Trophoblast cell (in vitro differentiated cells and primary cell): ENCODE measurements at regions not wholly inside any gene's neighbourhood (a gene's known extent, or its start where the extent isn't known, plus 50 kb on each side); places are given as distances from the start of the nearest gene placed in this dataset.

Experiments
- DNase-seq, 2 donors: peaks; one replicate each; pipeline ENCODE4 v3.0.0-alpha.2; 2016
- H2AFZ ChIP-seq: 2 replicates; pipeline ENCODE4 v1.6.1; 2013; ENCODE audit warnings: low read length, moderate library complexity, mild to moderate bottlenecking; ENCODE audit not compliant: insufficient read depth, poor library complexity
- H2AK5ac ChIP-seq: 2 replicates; pipeline ENCODE4 v1.6.1; 2013; ENCODE audit warnings: mild to moderate bottlenecking, low read length
- H2BK120ac ChIP-seq: 2 replicates; pipeline ENCODE4 v1.6.1; 2013; ENCODE audit warnings: low read length, mild to moderate bottlenecking, moderate library complexity; ENCODE audit not compliant: insufficient read depth, poor library complexity
- H2BK12ac ChIP-seq: 2 replicates; pipeline ENCODE4 v1.6.1; 2013; ENCODE audit warnings: mild to moderate bottlenecking, low read length, moderate library complexity
- H2BK5ac ChIP-seq: 2 replicates; pipeline ENCODE4 v1.6.1; 2013; ENCODE audit warnings: low read length, low read depth, moderate library complexity, mild to moderate bottlenecking; ENCODE audit not compliant: poor library complexity
- H3K14ac ChIP-seq: 2 replicates; pipeline ENCODE4 v1.6.1; 2013; ENCODE audit warnings: mild to moderate bottlenecking, low read length
- H3K18ac ChIP-seq: 2 replicates; pipeline ENCODE4 v1.6.1; 2013; ENCODE audit warnings: mild to moderate bottlenecking, low read length
- H3K23ac ChIP-seq: 2 replicates; pipeline ENCODE4 v1.6.1; 2013; ENCODE audit warnings: low read length
- H3K27ac ChIP-seq: 2 replicates; pipeline ENCODE4 v1.5.1; 2013; ENCODE audit warnings: low read depth, mild to moderate bottlenecking, inconsistent platforms, low read length, moderate library complexity
- H3K27me3 ChIP-seq: 2 replicates; pipeline ENCODE4 v1.6.1; 2013; ENCODE audit warnings: inconsistent platforms, mild to moderate bottlenecking, low read length, moderate library complexity; ENCODE audit not compliant: insufficient read depth
- H3K36me3 ChIP-seq, 2 experiments: 1 replicate in 1 of 2; 2 replicates in 1 of 2; pipeline ENCODE4 v1.6.1; 2013; ENCODE audit warnings: low read length in 2 of 2, mild to moderate bottlenecking in 2 of 2, moderate library complexity in 1 of 2; ENCODE audit not compliant: insufficient read depth in 2 of 2, control insufficient read depth in 1 of 2
- H3K4ac ChIP-seq: 2 replicates; pipeline ENCODE4 v1.6.1; 2013; ENCODE audit warnings: low read depth, mild to moderate bottlenecking, low read length, moderate library complexity
- H3K4me1 ChIP-seq, 2 experiments: 1 replicate in 1 of 2; 2 replicates in 1 of 2; pipeline ENCODE4 v1.6.1; 2013; ENCODE audit warnings: low read length in 2 of 2, mild to moderate bottlenecking in 2 of 2, moderate library complexity in 1 of 2; ENCODE audit not compliant: insufficient read depth in 2 of 2, control insufficient read depth in 1 of 2
- H3K4me2 ChIP-seq: 2 replicates; pipeline ENCODE4 v1.6.1; 2013; ENCODE audit warnings: inconsistent platforms, mild to moderate bottlenecking, low read length, moderate library complexity
- H3K4me3 ChIP-seq: 2 replicates; pipeline ENCODE4 v1.5.1; 2013; ENCODE audit warnings: mild to moderate bottlenecking, low read depth, low read length, inconsistent platforms
- H3K79me1 ChIP-seq: one replicate; pipeline ENCODE4 v1.6.1; 2013; ENCODE audit warnings: low read length
- H3K79me2 ChIP-seq: 2 replicates; pipeline ENCODE4 v1.6.1; 2013; ENCODE audit warnings: low read length, mild to moderate bottlenecking; ENCODE audit not compliant: control insufficient read depth, insufficient read depth, poor library complexity
- H3K9ac ChIP-seq: 2 replicates; pipeline ENCODE4 v1.6.1; 2013; ENCODE audit warnings: mild to moderate bottlenecking, low read length
- H3K9me3 ChIP-seq: 2 replicates; pipeline ENCODE4 v1.6.1; 2013; ENCODE audit warnings: low read depth, mild to moderate bottlenecking, control low read depth, inconsistent platforms, low read length; ENCODE audit not compliant: insufficient read depth
- H4K12ac ChIP-seq: 2 replicates; pipeline ENCODE4 v1.6.1; 2013; ENCODE audit warnings: low read depth, mild to moderate bottlenecking, low read length, moderate library complexity
- H4K8ac ChIP-seq: 2 replicates; pipeline ENCODE4 v1.6.1; 2013; ENCODE audit warnings: low read depth, mild to moderate bottlenecking, low read length, moderate library complexity
- H4K91ac ChIP-seq: one replicate; pipeline ENCODE4 v1.6.1; 2013; ENCODE audit warnings: low read depth, mild to moderate bottlenecking, low read length, moderate library complexity
- WGBS: extraction: QIAGEN DNeasy Blood & Tissue Kit; methylation state at CpG from one replicate; pipeline ENCODE4 v1.1.7; 2013; ENCODE audit warnings: missing lambda C conversion rate; ENCODE audit not compliant: insufficient read length, insufficient coverage; ENCODE audit errors: extremely low coverage; 5-methylcytosine and 5-hydroxymethylcytosine counted together

- no peaks in the 10 kb centered on the region for H3K79me2 ChIP-seq
- no peak overlapping the region for H4K12ac ChIP-seq
- H4K91ac ChIP-seq: no peak overlapping the region
- no peak overlapping the region for H3K4ac ChIP-seq
- H3K14ac ChIP-seq: no peak overlapping the region
- H3K4me1 ChIP-seq: peaks cover 5 to 8% of the 10 kb centered on the region in 2 experiments
- no peaks in the 10 kb centered on the region for H3K9me3 ChIP-seq
- H3K36me3 ChIP-seq: no peaks in the 10 kb centered on the region
- no peak overlapping the region for H2BK12ac ChIP-seq
- no peak overlapping the region for H3K9ac ChIP-seq
- H3K4me2 ChIP-seq: no peak overlapping the region
- no peaks in the 10 kb centered on the region for H3K79me1 ChIP-seq
- H3K27me3 ChIP-seq: no peaks in the 10 kb centered on the region
- no peak overlapping the region for H3K18ac ChIP-seq
- H4K8ac ChIP-seq: no peak overlapping the region
- WGBS: no CpG with 5 or more reads among the region's 5 CpGs
- no peak for DNase-seq
- no peak overlapping the region for H3K23ac ChIP-seq
- H2AK5ac ChIP-seq: no peak overlapping the region
- H2BK5ac ChIP-seq: no peak overlapping the region
- no peak overlapping the region for H3K27ac ChIP-seq
- no peak overlapping the region for H2BK120ac ChIP-seq
- no peak overlapping the region for H3K4me3 ChIP-seq
- no peak overlapping the region for H2AFZ ChIP-seq
Observed at GRCh38 chr7:142615508-142615907, 133.8 kb upstream of the PRSS1 start.

- Histone ChIP-seq H3K79me2 (no peaks in the 10 kb centered on the region), H3K4me1 (peaks cover 5 to 8% of the 10 kb centered on the region in 2 experiments), H3K23ac (no peak overlapping the region), H3K4ac (no peak overlapping the region), H4K8ac (no peak overlapping the region), H3K36me3 (no peaks in the 10 kb centered on the region), H2AFZ (no peak overlapping the region), H3K4me2 (no peak overlapping the region), H4K91ac (no peak overlapping the region), H3K14ac (no peak overlapping the region), H2AK5ac (no peak overlapping the region), H2BK120ac (no peak overlapping the region), H3K27ac (no peak overlapping the region), H4K12ac (no peak overlapping the region), H3K18ac (no peak overlapping the region), H2BK5ac (no peak overlapping the region), H2BK12ac (no peak overlapping the region), H3K27me3 (no peaks in the 10 kb centered on the region), H3K79me1 (no peaks in the 10 kb centered on the region), H3K9ac (no peak overlapping the region), H3K9me3 (no peaks in the 10 kb centered on the region), H3K4me3 (no peak overlapping the region)
- DNase-seq: no peak
- WGBS: no CpG with 5 or more reads among the region's 2 CpGs
Observed at GRCh38 chr7:142614116-142614515, 135.2 kb upstream of the PRSS1 start.

- no peak overlapping the region for H3K4me2 ChIP-seq
- H3K9ac ChIP-seq: no peak overlapping the region
- H3K27me3 ChIP-seq: no peaks in the 10 kb centered on the region
- H4K8ac ChIP-seq: no peak overlapping the region
- no peaks in the 10 kb centered on the region for H3K79me2 ChIP-seq
- no peaks in the 10 kb centered on the region for H3K36me3 ChIP-seq
- no peak overlapping the region for H3K4me3 ChIP-seq
- no peak overlapping the region for H3K27ac ChIP-seq
- no CpG with 5 or more reads among the region's 1 CpG for WGBS
- no peak overlapping the region for H2BK5ac ChIP-seq
- H3K23ac ChIP-seq: no peak overlapping the region
- H2BK12ac ChIP-seq: no peak overlapping the region
- DNase-seq: no peak
- no peak overlapping the region for H2BK120ac ChIP-seq
- no peaks in the 10 kb centered on the region for H3K79me1 ChIP-seq
- H3K18ac ChIP-seq: no peak overlapping the region
- no peak overlapping the region for H2AFZ ChIP-seq
- peaks cover 5 to 8% of the 10 kb centered on the region in 2 experiments for H3K4me1 ChIP-seq
- no peaks in the 10 kb centered on the region for H3K9me3 ChIP-seq
- H3K14ac ChIP-seq: no peak overlapping the region
- H4K91ac ChIP-seq: no peak overlapping the region
- no peak overlapping the region for H3K4ac ChIP-seq
- no peak overlapping the region for H2AK5ac ChIP-seq
- H4K12ac ChIP-seq: no peak overlapping the region
Observed at GRCh38 chr7:142612237-142612881, 136.9 kb upstream of the PRSS1 start.

- H3K4me1 ChIP-seq: peaks cover 5 to 8% of the 10 kb centered on the region in 2 experiments
- H3K27ac ChIP-seq: peak overlapping the region; percentile 27
- no peak overlapping the region for H3K4me2 ChIP-seq
- peak overlapping the region; percentile 52 for H2BK5ac ChIP-seq
- no peak overlapping the region for H3K23ac ChIP-seq
- H2BK12ac ChIP-seq: peak overlapping the region; percentile 77
- DNase-seq: peak; percentile 59 to 77
- no peak overlapping the region for H2AFZ ChIP-seq
- H3K18ac ChIP-seq: peak overlapping the region; percentile 40
- no CpG with 5 or more reads among the region's 8 CpGs for WGBS
- H3K14ac ChIP-seq: no peak overlapping the region
- peak overlapping the region; percentile 32 for H4K91ac ChIP-seq
- H2BK120ac ChIP-seq: peak overlapping the region; percentile 46
- no peaks in the 10 kb centered on the region for H3K27me3 ChIP-seq
- H3K79me2 ChIP-seq: no peaks in the 10 kb centered on the region
- no peaks in the 10 kb centered on the region for H3K9me3 ChIP-seq
- no peak overlapping the region for H3K9ac ChIP-seq
- no peak overlapping the region for H2AK5ac ChIP-seq
- no peak overlapping the region for H3K4me3 ChIP-seq
- H3K36me3 ChIP-seq: no peaks in the 10 kb centered on the region
- no peak overlapping the region for H3K4ac ChIP-seq
- H4K12ac ChIP-seq: no peak overlapping the region
- H4K8ac ChIP-seq: no peak overlapping the region
- no peaks in the 10 kb centered on the region for H3K79me1 ChIP-seq
Observed at GRCh38 chr7:142611566-142612236, 137.6 kb upstream of the PRSS1 start.
